Vagina (tissue), 2 donors: ENCODE measurements at regions not wholly inside any gene's neighbourhood (a gene's known extent, or its start where the extent isn't known, plus 50 kb on each side); places are given as distances from the start of the nearest gene placed in this dataset.

Experiments used
- POLR2A ChIP-seq, 2 donors: fragments of 450-650 bp; IDR thresholded peaks; one replicate each; pipeline ENCODE4 v1.6.1; 2017; ENCODE audit warnings: antibody characterized with exemption in 2 of 2, mild to moderate bottlenecking in 2 of 2, moderate library complexity in 2 of 2
- POLR2AphosphoS5 ChIP-seq, 2 donors: sonication (generic); formaldehyde crosslinking; IDR thresholded peaks; one replicate each; pipeline ENCODE4 v1.9.0; 2017; ENCODE audit warnings: antibody characterized with exemption in 2 of 2, mild to moderate bottlenecking in 2 of 2, low read depth in 1 of 2; ENCODE audit not compliant: insufficient read depth in 1 of 2

DNA sequence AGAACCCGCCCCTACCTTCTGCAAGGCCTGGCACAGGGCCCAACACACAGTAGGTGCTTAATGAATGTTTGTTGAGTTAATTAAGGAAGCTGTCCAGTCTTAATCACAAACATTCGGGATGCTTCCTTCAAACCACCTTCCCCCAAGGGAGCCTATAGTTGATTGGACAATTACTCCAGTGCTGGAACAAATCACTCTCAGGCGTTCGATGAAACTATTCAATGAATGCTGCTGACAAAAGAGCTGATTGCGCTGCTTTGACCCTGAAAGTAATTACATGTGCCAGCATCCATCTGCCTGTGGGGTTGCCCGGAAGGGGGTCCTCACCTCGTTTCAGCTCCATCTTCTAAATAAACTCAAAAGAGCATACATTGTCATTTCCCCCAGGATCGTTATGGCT, 112.0 kb upstream of the SRSF6 start:
- TF ChIP-seq POLR2AphosphoS5 (IDR thresholded peaks at IDR 0.05; ENCODE audit: insufficient read depth in 1 of 2, low read depth in 1 of 2) (no peak), POLR2A (IDR thresholded peaks at IDR 0.05) (no peak)
